Neural progenitor cell (in vitro differentiated cells): ENCODE measurements at regions not wholly inside any gene's neighbourhood (a gene's known extent, or its start where the extent isn't known, plus 50 kb on each side); places are given as distances from the start of the nearest gene placed in this dataset.
A peak's percentile ranks its signal among the peaks of the same experiment; 100 is the strongest.

Experiments used
- DNase-seq: peaks from one replicate; pipeline ENCODE4 v3.0.0-alpha.2; 2016; ENCODE audit warnings: low spot score
- H2AFZ ChIP-seq: fragments of 200-600 bp; sonication (generic); replicated peaks from 2 replicates; pipeline ENCODE4 v1.6.1; 2016; ENCODE audit warnings: antibody characterized with exemption
- H3F3A ChIP-seq: fragments of 200-600 bp; sonication (generic); 2 replicates; pipeline ENCODE4 v1.6.1; 2016; ENCODE audit warnings: antibody characterized with exemption, low read depth
- H3K27ac ChIP-seq: fragments of 200-600 bp; sonication (generic); 2 replicates; pipeline ENCODE4 v1.5.1; 2016; ENCODE audit warnings: mild to moderate bottlenecking
- H3K27me3 ChIP-seq: fragments of 200-600 bp; sonication (generic); 2 replicates; pipeline ENCODE4 v1.6.1; 2016; ENCODE audit warnings: mild to moderate bottlenecking, moderate library complexity
- H3K36me3 ChIP-seq: fragments of 200-600 bp; sonication (generic); 2 replicates; pipeline ENCODE4 v1.5.1; 2016
- H3K4me1 ChIP-seq: fragments of 200-600 bp; sonication (generic); 2 replicates; pipeline ENCODE4 v1.6.1; 2016; ENCODE audit warnings: mixed run types
- H3K4me2 ChIP-seq: fragments of 200-600 bp; sonication (generic); 2 replicates; pipeline ENCODE4 v1.6.1; 2016
- H3K4me3 ChIP-seq: fragments of 200-600 bp; sonication (generic); 2 replicates; pipeline ENCODE4 v1.5.1; 2016
- H3K79me2 ChIP-seq: fragments of 200-600 bp; sonication (generic); 2 replicates; pipeline ENCODE4 v1.6.1; 2016; ENCODE audit warnings: low read depth
- H3K9ac ChIP-seq: fragments of 200-600 bp; sonication (generic); 2 replicates; pipeline ENCODE4 v1.6.1; 2016
- H3K9me3 ChIP-seq: fragments of 200-600 bp; sonication (generic); 2 replicates; pipeline ENCODE4 v1.5.1; 2016; ENCODE audit warnings: low read depth
- H4K20me1 ChIP-seq: fragments of 200-600 bp; sonication (generic); 2 replicates; pipeline ENCODE4 v1.6.1; 2016; ENCODE audit warnings: low read depth
- H3K27ac Mint-ChIP-seq: 3 replicates; pipeline ENCODE4 v1.8.0; 2021; ENCODE audit warnings: mixed read lengths
- H3K27me3 Mint-ChIP-seq: 2 replicates; pipeline ENCODE4 v1.8.0; 2022; ENCODE audit warnings: low read depth, mild to moderate bottlenecking, inconsistent platforms, moderate library complexity, mixed read lengths; ENCODE audit not compliant: insufficient read depth
- H3K36me3 Mint-ChIP-seq: 3 replicates; pipeline ENCODE4 v1.8.0; 2021; ENCODE audit warnings: mixed read lengths
- H3K4me1 Mint-ChIP-seq: 3 replicates; pipeline ENCODE4 v1.8.0; 2021; ENCODE audit warnings: mixed read lengths
- H3K4me3 Mint-ChIP-seq: 3 replicates; pipeline ENCODE4 v1.8.0; 2021; ENCODE audit warnings: mild to moderate bottlenecking, moderate library complexity, mixed read lengths
- H3K9me3 Mint-ChIP-seq: 3 replicates; pipeline ENCODE4 v1.8.0; 2020; ENCODE audit warnings: mixed read lengths
- CTCF ChIP-seq: fragments of 200-600 bp; sonication (generic); IDR thresholded peaks from 2 replicates; pipeline ENCODE4 v1.5.1; 2017; ENCODE audit warnings: antibody characterized with exemption, mild to moderate bottlenecking
- EZH2 ChIP-seq: fragments of 200-600 bp; sonication (generic); IDR thresholded peaks from 2 replicates; pipeline ENCODE4 v1.6.1; 2017; ENCODE audit warnings: antibody characterized with exemption, mild to moderate bottlenecking, moderate library complexity
- EZH2phosphoT487 ChIP-seq: fragments of 200-600 bp; sonication (generic); IDR thresholded peaks from 2 replicates; pipeline ENCODE4 v1.6.1; 2017; ENCODE audit warnings: antibody characterized with exemption

- Histone ChIP-seq H3K9ac (no peak overlapping the region), H3K36me3 (no peaks in the 10 kb centered on the region), H4K20me1 (no peaks in the 10 kb centered on the region), H3K27ac (no peak overlapping the region), H3F3A (no peaks in the 10 kb centered on the region), H3K79me2 (no peaks in the 10 kb centered on the region), H3K4me1 (no peaks in the 10 kb centered on the region), H3K9me3 (no peaks in the 10 kb centered on the region), H3K4me2 (no peak overlapping the region), H3K27me3 (no peaks in the 10 kb centered on the region), H2AFZ (no peak overlapping the region), H3K4me3 (no peak overlapping the region)
- Mint-ChIP-seq H3K4me3 (no peak overlapping the region), H3K9me3 (peaks cover 2% of the 10 kb centered on the region), H3K27me3 (no peaks in the 10 kb centered on the region), H3K36me3 (peaks cover 3% of the 10 kb centered on the region), H3K4me1 (peaks cover 32% of the 10 kb centered on the region), H3K27ac (peak overlapping the region; percentile 6)
- TF ChIP-seq EZH2phosphoT487 (no peak), EZH2 (no peak), CTCF (no peak)
- no peak for DNase-seq
Observed at GRCh38 chr2:186100636-186101035, 362.0 kb downstream of the FSIP2 start.

GRCh38 chr2:186101616-186102015, 363.0 kb downstream of the FSIP2 start:
- Mint-ChIP-seq H3K27ac (no peak overlapping the region), H3K27me3 (no peaks in the 10 kb centered on the region), H3K4me3 (no peak overlapping the region), H3K4me1 (peaks cover 32% of the 10 kb centered on the region), H3K36me3 (peaks cover 3% of the 10 kb centered on the region), H3K9me3 (peaks cover 2% of the 10 kb centered on the region)
- H3F3A ChIP-seq, result no peaks in the 10 kb centered on the region
- H3K4me3 ChIP-seq, result no peak overlapping the region
- no peak overlapping the region for H3K9ac ChIP-seq
- no peak overlapping the region for H2AFZ ChIP-seq
- H3K9me3 ChIP-seq, result no peaks in the 10 kb centered on the region
- no peaks in the 10 kb centered on the region for H3K79me2 ChIP-seq
- no peaks in the 10 kb centered on the region for H4K20me1 ChIP-seq
- H3K4me2 ChIP-seq, result no peak overlapping the region
- no peak for DNase-seq
- H3K36me3 ChIP-seq, result no peaks in the 10 kb centered on the region
- H3K27ac ChIP-seq, result no peak overlapping the region
- H3K27me3 ChIP-seq, result no peaks in the 10 kb centered on the region
- no peaks in the 10 kb centered on the region for H3K4me1 ChIP-seq
- TF ChIP-seq CTCF, result no peak
- TF ChIP-seq EZH2phosphoT487, result no peak
- no peak for TF ChIP-seq EZH2

- no peaks in the 10 kb centered on the region for H3K27me3 Mint-ChIP-seq
- H3K9me3 Mint-ChIP-seq, result peaks cover 2% of the 10 kb centered on the region
- H3K4me2 ChIP-seq, result no peak overlapping the region
- no peaks in the 10 kb centered on the region for H3K9me3 ChIP-seq
- no peaks in the 10 kb centered on the region for H3K36me3 ChIP-seq
- DNase-seq, result no peak
- no peak overlapping the region for H3K4me3 Mint-ChIP-seq
- H3K9ac ChIP-seq, result no peak overlapping the region
- H2AFZ ChIP-seq, result no peak overlapping the region
- no peaks in the 10 kb centered on the region for H3K27me3 ChIP-seq
- peaks cover 27% of the 10 kb centered on the region for H3K4me1 Mint-ChIP-seq
- H3K4me3 ChIP-seq, result no peak overlapping the region
- TF ChIP-seq EZH2phosphoT487, result no peak
- no peak for TF ChIP-seq CTCF
- no peak for TF ChIP-seq EZH2
- H3K4me1 ChIP-seq, result no peaks in the 10 kb centered on the region
- no peaks in the 10 kb centered on the region for H3F3A ChIP-seq
- no peak overlapping the region for H3K27ac Mint-ChIP-seq
- no peak overlapping the region for H3K27ac ChIP-seq
- no peaks in the 10 kb centered on the region for H4K20me1 ChIP-seq
- H3K79me2 ChIP-seq, result no peaks in the 10 kb centered on the region
- H3K36me3 Mint-ChIP-seq, result peaks cover 1% of the 10 kb centered on the region
Observed at GRCh38 chr2:186103276-186103675, 364.7 kb downstream of the FSIP2 start.
